HT1080 (cell line): ENCODE measurements at regions not wholly inside any gene's neighbourhood (a gene's known extent, or its start where the extent isn't known, plus 50 kb on each side); places are given as distances from the start of the nearest gene placed in this dataset.
A peak's percentile ranks its signal among the peaks of the same experiment; 100 is the strongest.
"Not testable (repeated sequence)": the region's sequence is repeated elsewhere in the genome, so short reads cannot be mapped to it uniquely, and the experiment has no call there.

Experiments
- DNase-seq: peaks from one replicate; pipeline ENCODE4 v3.0.0-alpha.2; 2015; ENCODE audit warnings: low read depth
- small RNA-seq: library from RNA; depleted of rRNA; stranded (forward); fragments of <200 nt; gene quantifications from one replicate; pipeline ENCODE3, GENCODE V24; 2014

- DNase-seq: no peak
Measured at GRCh38 chr2:185633621-185634020, 105.0 kb upstream of the FSIP2 start.

- no peak for DNase-seq
Measured at GRCh38 chr2:185638771-185639170, 99.8 kb upstream of the FSIP2 start.

DNA sequence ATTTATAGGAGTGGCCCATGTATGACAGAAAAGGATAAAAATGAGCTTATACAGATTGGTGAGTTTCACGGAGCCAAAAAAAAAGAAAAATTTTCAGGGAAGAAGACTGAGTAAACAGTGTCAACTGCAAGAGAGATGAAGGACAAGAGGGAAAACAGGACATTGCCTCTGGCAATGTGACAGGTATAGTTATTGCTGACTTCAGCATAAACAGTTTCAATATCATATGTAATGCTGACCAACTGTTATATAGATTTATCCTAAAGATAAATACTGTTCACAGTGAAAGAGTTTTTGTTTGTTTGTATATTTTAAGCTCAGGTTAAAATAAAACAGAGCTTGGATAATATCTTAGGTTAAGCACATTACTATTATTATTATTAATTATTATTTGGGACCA, 98.0 kb upstream of the FSIP2 start:
- no peak for DNase-seq

DNA sequence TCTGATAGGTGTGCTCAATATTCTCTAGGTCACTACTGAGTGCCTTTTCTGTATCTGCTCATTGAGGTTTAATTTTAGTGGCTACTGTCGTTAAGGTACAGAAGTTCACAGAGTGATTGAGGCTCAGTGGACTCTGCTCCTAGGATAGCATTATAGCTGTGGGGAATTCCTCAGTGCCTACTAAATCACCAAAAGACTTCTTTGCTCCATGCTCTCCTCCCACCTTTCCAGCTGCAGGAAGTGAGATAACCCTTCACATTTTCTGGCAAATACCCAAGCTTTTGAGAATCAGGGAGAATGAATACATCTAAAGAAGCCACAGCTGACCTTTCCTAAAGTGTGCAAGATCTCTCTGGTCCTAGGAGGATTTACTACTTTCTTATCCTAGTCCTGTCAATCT, 95.2 kb upstream of the FSIP2 start:
- no peak for DNase-seq

DNA sequence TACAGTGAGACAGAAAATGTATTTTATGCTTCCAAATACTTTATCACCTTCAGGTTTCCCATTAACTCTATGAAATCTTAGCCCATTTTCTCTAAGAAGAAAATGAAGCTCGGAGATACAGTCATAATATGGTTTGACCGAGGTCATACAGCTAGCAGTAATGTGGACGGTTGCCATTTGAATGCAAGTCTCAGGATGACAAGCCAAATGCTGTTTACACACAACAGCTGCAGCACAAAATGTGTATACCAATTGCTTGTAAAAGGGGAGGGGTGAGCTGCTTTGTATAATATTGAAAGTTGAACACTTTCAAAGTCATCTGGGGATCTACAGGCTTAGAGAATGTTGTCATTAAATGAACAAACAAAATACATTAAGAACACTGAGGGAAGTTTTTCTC, 93.8 kb upstream of the FSIP2 start:
- no peak for DNase-seq

GRCh38 chr2:185645529-185645928, 93.1 kb upstream of the FSIP2 start:
- no peak for DNase-seq

- DNase-seq: no peak
Measured at GRCh38 chr2:185658750-185659149, 79.9 kb upstream of the FSIP2 start.

GRCh38 chr2:185663811-185664210, 74.8 kb upstream of the FSIP2 start:
- no peak for DNase-seq

GRCh38 chr2:185664384-185664783, 74.2 kb upstream of the FSIP2 start:
- DNase-seq: no peak

GRCh38 chr2:185665251-185665814, 73.3 kb upstream of the FSIP2 start:
- no peak for DNase-seq

DNA sequence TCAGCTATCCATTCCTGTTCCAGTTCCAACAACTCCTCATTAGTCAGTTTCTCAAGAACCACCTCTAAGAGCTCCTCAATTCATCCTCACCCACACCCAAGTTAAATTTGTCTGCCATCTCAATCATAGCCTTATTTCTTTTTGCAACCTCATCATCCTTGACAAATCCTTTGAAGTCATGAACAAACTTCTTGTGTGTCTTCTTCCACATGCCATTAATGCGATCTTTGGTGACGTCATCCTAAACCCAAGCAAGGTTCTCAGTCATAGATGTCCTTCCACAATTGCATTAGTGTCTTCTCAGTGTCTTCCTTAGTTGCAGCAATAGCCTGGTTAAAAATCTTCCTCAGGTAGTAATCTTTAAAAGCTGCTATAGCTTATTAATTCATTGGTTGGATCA, 71.2 kb upstream of the FSIP2 start:
- no peak for DNase-seq

DNA sequence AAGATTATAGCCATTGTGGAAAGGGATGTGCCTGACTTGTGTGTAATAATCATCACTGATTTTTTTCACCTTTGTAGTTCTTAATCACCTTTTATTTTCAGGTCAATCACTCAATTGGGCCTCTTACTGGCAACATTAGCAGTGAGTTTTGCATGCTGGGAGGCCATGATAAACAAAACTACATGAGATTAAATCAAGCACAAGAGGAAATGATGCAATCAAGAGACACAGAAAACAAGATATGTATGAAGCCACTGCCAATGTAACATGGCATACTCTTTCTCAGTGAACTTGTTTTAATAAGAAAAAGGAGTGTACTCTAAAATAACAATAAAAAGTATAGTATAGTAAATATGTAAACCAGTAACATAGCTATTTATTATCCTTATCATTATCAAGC, 69.9 kb upstream of the FSIP2 start:
- no peak for DNase-seq

DNA sequence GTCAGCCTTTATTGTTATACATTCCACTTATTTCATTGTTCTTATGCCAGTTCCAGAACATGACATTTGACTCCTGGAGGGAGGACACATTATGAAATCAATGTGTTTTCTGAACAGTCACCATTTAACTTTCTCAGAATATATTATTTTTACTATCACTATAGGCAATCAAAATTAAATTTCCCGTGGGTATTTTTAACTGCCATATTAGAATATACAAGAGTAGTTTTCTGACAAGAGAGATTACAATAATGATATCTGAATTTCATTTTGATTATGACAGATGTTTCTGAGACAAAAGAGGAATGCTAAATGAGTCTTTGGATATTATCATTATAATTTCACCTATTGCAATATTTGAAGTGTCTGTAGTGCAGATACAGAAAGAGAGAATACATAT, 64.4 kb upstream of the FSIP2 start:
- no peak for DNase-seq

- DNase-seq: peak; percentile 26
Measured at GRCh38 chr2:185676316-185676715, 62.3 kb upstream of the FSIP2 start.

GRCh38 chr2:185687001-185687400, 51.6 kb upstream of the FSIP2 start:
- not testable (repeated sequence) for DNase-seq

GRCh38 chr2:185687967-185688366, 50.6 kb upstream of the FSIP2 start:
- no peak for DNase-seq

Small RNA genes in the stretch of these regions (small RNA-seq; reads per million reads assigned to genes)
- gene RF00096: 0.27 reads per million, percentile 24 among the genes with 10 or more reads in this experiment
